Trophoblast cell (in vitro differentiated cells and primary cell): ENCODE measurements at regions not wholly inside any gene's neighbourhood (a gene's known extent, or its start where the extent isn't known, plus 50 kb on each side); places are given as distances from the start of the nearest gene placed in this dataset.

ENCODE experiments used
- DNase-seq, 2 donors: peaks; one replicate each; pipeline ENCODE4 v3.0.0-alpha.2; 2016
- H2AFZ ChIP-seq: 2 replicates; pipeline ENCODE4 v1.6.1; 2013; ENCODE audit warnings: low read length, moderate library complexity, mild to moderate bottlenecking; ENCODE audit not compliant: insufficient read depth, poor library complexity
- H2AK5ac ChIP-seq: 2 replicates; pipeline ENCODE4 v1.6.1; 2013; ENCODE audit warnings: mild to moderate bottlenecking, low read length
- H2BK120ac ChIP-seq: 2 replicates; pipeline ENCODE4 v1.6.1; 2013; ENCODE audit warnings: low read length, mild to moderate bottlenecking, moderate library complexity; ENCODE audit not compliant: insufficient read depth, poor library complexity
- H2BK12ac ChIP-seq: 2 replicates; pipeline ENCODE4 v1.6.1; 2013; ENCODE audit warnings: mild to moderate bottlenecking, low read length, moderate library complexity
- H2BK5ac ChIP-seq: 2 replicates; pipeline ENCODE4 v1.6.1; 2013; ENCODE audit warnings: low read length, low read depth, moderate library complexity, mild to moderate bottlenecking; ENCODE audit not compliant: poor library complexity
- H3K14ac ChIP-seq: 2 replicates; pipeline ENCODE4 v1.6.1; 2013; ENCODE audit warnings: mild to moderate bottlenecking, low read length
- H3K18ac ChIP-seq: 2 replicates; pipeline ENCODE4 v1.6.1; 2013; ENCODE audit warnings: mild to moderate bottlenecking, low read length
- H3K23ac ChIP-seq: 2 replicates; pipeline ENCODE4 v1.6.1; 2013; ENCODE audit warnings: low read length
- H3K27ac ChIP-seq: 2 replicates; pipeline ENCODE4 v1.5.1; 2013; ENCODE audit warnings: low read depth, mild to moderate bottlenecking, inconsistent platforms, low read length, moderate library complexity
- H3K27me3 ChIP-seq: 2 replicates; pipeline ENCODE4 v1.6.1; 2013; ENCODE audit warnings: inconsistent platforms, mild to moderate bottlenecking, low read length, moderate library complexity; ENCODE audit not compliant: insufficient read depth
- H3K36me3 ChIP-seq, 2 experiments: 1 replicate in 1 of 2; 2 replicates in 1 of 2; pipeline ENCODE4 v1.6.1; 2013; ENCODE audit warnings: low read length in 2 of 2, mild to moderate bottlenecking in 2 of 2, moderate library complexity in 1 of 2; ENCODE audit not compliant: insufficient read depth in 2 of 2, control insufficient read depth in 1 of 2
- H3K4ac ChIP-seq: 2 replicates; pipeline ENCODE4 v1.6.1; 2013; ENCODE audit warnings: low read depth, mild to moderate bottlenecking, low read length, moderate library complexity
- H3K4me1 ChIP-seq, 2 experiments: 1 replicate in 1 of 2; 2 replicates in 1 of 2; pipeline ENCODE4 v1.6.1; 2013; ENCODE audit warnings: low read length in 2 of 2, mild to moderate bottlenecking in 2 of 2, moderate library complexity in 1 of 2; ENCODE audit not compliant: insufficient read depth in 2 of 2, control insufficient read depth in 1 of 2
- H3K4me2 ChIP-seq: 2 replicates; pipeline ENCODE4 v1.6.1; 2013; ENCODE audit warnings: inconsistent platforms, mild to moderate bottlenecking, low read length, moderate library complexity
- H3K4me3 ChIP-seq: 2 replicates; pipeline ENCODE4 v1.5.1; 2013; ENCODE audit warnings: mild to moderate bottlenecking, low read depth, low read length, inconsistent platforms
- H3K79me1 ChIP-seq: one replicate; pipeline ENCODE4 v1.6.1; 2013; ENCODE audit warnings: low read length
- H3K79me2 ChIP-seq: 2 replicates; pipeline ENCODE4 v1.6.1; 2013; ENCODE audit warnings: low read length, mild to moderate bottlenecking; ENCODE audit not compliant: control insufficient read depth, insufficient read depth, poor library complexity
- H3K9ac ChIP-seq: 2 replicates; pipeline ENCODE4 v1.6.1; 2013; ENCODE audit warnings: mild to moderate bottlenecking, low read length
- H3K9me3 ChIP-seq: 2 replicates; pipeline ENCODE4 v1.6.1; 2013; ENCODE audit warnings: low read depth, mild to moderate bottlenecking, control low read depth, inconsistent platforms, low read length; ENCODE audit not compliant: insufficient read depth
- H4K12ac ChIP-seq: 2 replicates; pipeline ENCODE4 v1.6.1; 2013; ENCODE audit warnings: low read depth, mild to moderate bottlenecking, low read length, moderate library complexity
- H4K8ac ChIP-seq: 2 replicates; pipeline ENCODE4 v1.6.1; 2013; ENCODE audit warnings: low read depth, mild to moderate bottlenecking, low read length, moderate library complexity
- H4K91ac ChIP-seq: one replicate; pipeline ENCODE4 v1.6.1; 2013; ENCODE audit warnings: low read depth, mild to moderate bottlenecking, low read length, moderate library complexity
- WGBS: extraction: QIAGEN DNeasy Blood & Tissue Kit; methylation state at CpG from one replicate; pipeline ENCODE4 v1.1.7; 2013; ENCODE audit warnings: missing lambda C conversion rate; ENCODE audit not compliant: insufficient read length, insufficient coverage; ENCODE audit errors: extremely low coverage; 5-methylcytosine and 5-hydroxymethylcytosine counted together

DNA sequence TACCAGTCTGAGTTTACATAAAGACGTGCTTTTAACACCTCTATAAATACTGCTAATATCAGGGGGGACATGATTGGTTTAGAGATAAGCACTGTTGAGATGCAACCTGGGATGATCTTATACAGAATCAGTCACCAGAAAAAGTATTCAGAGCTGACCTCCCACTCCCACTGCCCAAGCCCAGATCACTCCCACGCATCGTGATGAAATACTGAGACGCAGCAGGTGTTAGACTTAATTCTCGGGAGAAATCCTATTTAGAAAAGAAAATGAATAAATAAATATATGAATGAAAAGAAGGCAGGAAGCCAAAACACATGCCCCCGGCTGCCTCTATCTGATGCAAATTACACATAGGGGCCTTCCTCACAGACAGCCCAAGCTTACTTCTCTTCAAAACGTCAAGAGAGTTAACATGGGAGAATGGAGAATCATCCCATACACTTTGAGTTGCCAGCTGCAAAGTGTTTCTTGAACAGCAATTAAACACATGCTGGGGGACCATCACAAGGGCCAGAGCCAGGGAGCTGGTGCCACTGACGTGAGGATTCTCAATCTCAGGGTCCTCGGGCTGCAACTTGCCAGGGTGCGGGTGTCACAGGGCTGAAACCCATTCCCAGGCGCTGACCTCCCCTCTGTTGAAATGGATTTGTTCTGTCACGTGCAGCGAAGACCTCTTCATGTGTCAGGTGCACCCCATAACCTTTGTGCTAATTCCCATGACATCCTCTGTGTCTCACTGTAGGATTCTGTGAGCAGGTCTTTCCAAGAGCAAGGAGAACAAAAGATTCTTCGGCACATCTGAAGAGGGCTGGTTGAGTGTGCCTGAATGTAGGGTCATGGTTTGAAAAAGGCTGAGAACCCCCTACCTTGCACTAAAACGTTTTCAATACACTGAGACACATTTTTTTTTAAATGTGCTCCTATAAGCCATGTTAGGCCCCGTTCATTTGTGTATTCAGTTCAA is 764.2 kb upstream of the ARRDC4 start:
- Histone ChIP-seq H2BK12ac (no peak overlapping the region), H3K79me1 (no peaks in the 10 kb centered on the region), H4K91ac (no peak overlapping the region), H4K12ac (no peak overlapping the region), H2BK5ac (no peak overlapping the region), H2AFZ (no peak overlapping the region), H3K9me3 (no peaks in the 10 kb centered on the region), H3K4me1 (no peaks in the 10 kb centered on the region), H4K8ac (no peak overlapping the region), H3K27me3 (no peaks in the 10 kb centered on the region), H3K4ac (no peak overlapping the region), H3K79me2 (no peaks in the 10 kb centered on the region), H3K27ac (no peak overlapping the region), H2BK120ac (no peak overlapping the region), H3K18ac (no peak overlapping the region), H3K36me3 (no peaks in the 10 kb centered on the region), H3K9ac (no peak overlapping the region), H3K4me3 (no peak overlapping the region), H2AK5ac (no peak overlapping the region), H3K23ac (no peak overlapping the region), H3K14ac (no peak overlapping the region), H3K4me2 (no peak overlapping the region)
- no CpG with 5 or more reads among the region's 16 CpGs for WGBS
- DNase-seq, result no peak

DNA sequence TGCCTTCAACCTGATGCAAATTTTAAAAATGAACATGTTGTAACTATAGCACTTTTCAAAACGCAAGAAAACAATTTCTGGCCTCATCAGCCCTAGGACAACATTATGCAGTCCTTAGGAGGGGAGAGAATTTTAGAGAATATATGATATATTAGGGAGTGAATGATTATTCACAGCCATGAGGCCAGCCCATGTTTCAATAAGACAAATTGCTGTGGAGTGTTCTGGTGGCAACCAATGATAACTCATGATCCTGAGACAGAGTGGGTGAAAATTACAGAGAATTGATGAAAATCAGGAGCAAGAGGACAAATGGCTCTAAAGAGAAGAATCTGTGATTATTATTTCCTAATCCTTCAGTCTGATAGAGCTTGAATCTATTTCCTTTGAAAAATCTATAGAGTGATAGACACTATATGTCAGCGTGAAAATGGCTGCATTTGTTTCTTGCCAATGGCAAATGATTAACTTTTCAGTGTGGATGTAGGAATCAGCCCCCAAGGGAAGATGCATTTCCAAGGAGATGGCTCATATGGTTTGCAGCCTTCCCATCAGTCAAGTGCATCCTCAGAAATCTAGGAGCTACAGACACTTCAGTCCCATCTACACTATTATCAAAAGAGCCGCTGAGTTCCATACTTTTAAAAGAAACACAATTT is 761.0 kb upstream of the ARRDC4 start:
- Histone ChIP-seq H3K4me1 (no peaks in the 10 kb centered on the region), H2AFZ (no peak overlapping the region), H3K36me3 (no peaks in the 10 kb centered on the region), H3K4ac (no peak overlapping the region), H4K8ac (no peak overlapping the region), H2BK12ac (no peak overlapping the region), H3K27ac (no peak overlapping the region), H3K9ac (no peak overlapping the region), H3K4me3 (no peak overlapping the region), H3K14ac (no peak overlapping the region), H3K27me3 (no peaks in the 10 kb centered on the region), H2BK120ac (no peak overlapping the region), H3K9me3 (no peaks in the 10 kb centered on the region), H4K12ac (no peak overlapping the region), H3K18ac (no peak overlapping the region), H2AK5ac (no peak overlapping the region), H3K79me2 (no peaks in the 10 kb centered on the region), H3K4me2 (no peak overlapping the region), H2BK5ac (no peak overlapping the region), H3K79me1 (no peaks in the 10 kb centered on the region), H3K23ac (no peak overlapping the region), H4K91ac (no peak overlapping the region)
- DNase-seq, result no peak
- no CpG with 5 or more reads among the region's 3 CpGs for WGBS

DNA sequence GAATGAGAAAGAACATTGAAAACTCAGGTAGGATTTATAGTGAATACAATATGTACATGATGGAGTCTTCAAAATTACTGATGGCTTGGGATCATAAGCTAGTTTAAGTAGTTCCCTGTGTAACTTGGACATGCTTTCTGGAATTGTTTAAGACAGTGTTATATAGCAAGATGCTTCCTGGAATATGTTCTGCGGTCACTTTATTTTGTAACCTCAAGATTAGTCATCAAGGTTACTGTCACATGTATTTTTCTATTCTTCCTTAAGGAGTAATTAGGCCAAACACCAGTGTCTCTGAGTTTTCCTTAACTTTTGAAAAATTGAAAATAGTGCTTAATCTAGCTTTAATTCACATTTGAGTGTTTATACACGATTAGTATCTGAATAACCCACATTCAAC is 760.3 kb upstream of the ARRDC4 start:
- no peak overlapping the region for H3K18ac ChIP-seq
- no peak overlapping the region for H3K14ac ChIP-seq
- no peak overlapping the region for H2BK12ac ChIP-seq
- no peaks in the 10 kb centered on the region for H3K79me1 ChIP-seq
- H3K4ac ChIP-seq, result no peak overlapping the region
- no peaks in the 10 kb centered on the region for H3K9me3 ChIP-seq
- H2AFZ ChIP-seq, result no peak overlapping the region
- no peak overlapping the region for H3K23ac ChIP-seq
- no peaks in the 10 kb centered on the region for H3K4me1 ChIP-seq
- no peak overlapping the region for H2BK5ac ChIP-seq
- no CpG with 5 or more reads among the region's 2 CpGs for WGBS
- H3K4me3 ChIP-seq, result no peak overlapping the region
- no peak overlapping the region for H4K8ac ChIP-seq
- H3K9ac ChIP-seq, result no peak overlapping the region
- no peak overlapping the region for H4K12ac ChIP-seq
- H3K79me2 ChIP-seq, result no peaks in the 10 kb centered on the region
- no peak overlapping the region for H3K27ac ChIP-seq
- no peaks in the 10 kb centered on the region for H3K36me3 ChIP-seq
- H2AK5ac ChIP-seq, result no peak overlapping the region
- no peak overlapping the region for H3K4me2 ChIP-seq
- DNase-seq, result no peak
- H2BK120ac ChIP-seq, result no peak overlapping the region
- no peak overlapping the region for H4K91ac ChIP-seq
- no peaks in the 10 kb centered on the region for H3K27me3 ChIP-seq

DNA sequence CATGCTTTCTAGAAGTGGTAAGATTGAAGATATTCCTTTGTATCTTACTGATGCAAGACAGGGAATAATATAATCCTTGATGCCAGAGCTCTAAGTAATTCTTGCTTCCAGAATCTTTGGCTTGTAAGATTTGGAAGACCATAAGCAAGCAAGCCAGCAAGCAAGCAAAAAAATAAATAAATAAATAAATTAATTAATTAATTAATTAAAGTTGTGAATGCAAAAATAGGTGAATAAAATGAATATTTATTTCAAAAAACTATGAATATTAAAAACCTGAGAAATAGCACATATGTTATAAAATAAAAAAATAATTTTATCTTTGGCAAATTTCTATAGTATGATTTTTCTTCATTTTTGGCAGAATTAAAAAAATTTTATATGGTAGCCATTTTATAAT is 750.2 kb upstream of the ARRDC4 start:
- H3K4me3 ChIP-seq, result no peak overlapping the region
- H4K12ac ChIP-seq, result no peak overlapping the region
- H3K36me3 ChIP-seq, result no peaks in the 10 kb centered on the region
- peak in 1 of 2 donors; percentile 22 for DNase-seq
- H4K8ac ChIP-seq, result no peak overlapping the region
- no peak overlapping the region for H3K27ac ChIP-seq
- no peak overlapping the region for H3K18ac ChIP-seq
- no peak overlapping the region for H3K4ac ChIP-seq
- H3K14ac ChIP-seq, result no peak overlapping the region
- no peaks in the 10 kb centered on the region for H3K4me1 ChIP-seq
- H2BK12ac ChIP-seq, result no peak overlapping the region
- H2BK120ac ChIP-seq, result no peak overlapping the region
- no peak overlapping the region for H3K4me2 ChIP-seq
- H2AK5ac ChIP-seq, result no peak overlapping the region
- H3K23ac ChIP-seq, result no peak overlapping the region
- H3K27me3 ChIP-seq, result no peaks in the 10 kb centered on the region
- H2BK5ac ChIP-seq, result no peak overlapping the region
- H4K91ac ChIP-seq, result no peak overlapping the region
- no peak overlapping the region for H2AFZ ChIP-seq
- no peaks in the 10 kb centered on the region for H3K79me2 ChIP-seq
- no peak overlapping the region for H3K9ac ChIP-seq
- H3K9me3 ChIP-seq, result no peaks in the 10 kb centered on the region
- no peaks in the 10 kb centered on the region for H3K79me1 ChIP-seq
